HepG2 (cell line): ENCODE measurements at regions not wholly inside any gene's neighbourhood (a gene's known extent, or its start where the extent isn't known, plus 50 kb on each side); places are given as distances from the start of the nearest gene placed in this dataset.

Experiments used
- ATAC-seq: fragments of 200-7000 bp; cut with Tn5 transposase; 3 replicates; pipeline ENCODE4 v1.9.1; 2020; ENCODE audit warnings: mild to moderate bottlenecking, moderate library complexity
- BruUV-seq: library from RNA; stranded (reverse); fragments of 400-500 nt; replicated peaks from 2 replicates; lab custom pipeline; 2021; lab: Mats Ljungman, UMichigan
- CTCF ChIA-PET: fragments of 300-600 bp; formaldehyde crosslinking; extraction: SDS; loops from one replicate; lab custom pipeline; 2021; ENCODE audit warnings: low total read pairs, inconsistent platforms, low intra/inter-chr PET ratio; lab: Yijun Ruan, JAX
- POLR2A ChIA-PET: fragments of 350-600 bp; sonication (Branson Sonifier 250); formaldehyde crosslinking; loops from one replicate; lab custom pipeline; 2020; ENCODE audit warnings: antibody characterized with exemption, inconsistent platforms; lab: Yijun Ruan, JAX
- DNase-seq: peaks from one replicate; pipeline ENCODE4 v3.0.0-alpha.2; 2015; ENCODE audit warnings: low spot score
- FAIRE-seq: peaks from 3 replicates; lab custom pipeline; 2011; peaks lifted over from hg19 to GRCh38; lab: Jason Lieb, UNC
- H2AFZ ChIP-seq: one replicate; pipeline ENCODE4 v1.6.1; 2011; ENCODE audit warnings: low read length, inconsistent platforms
- H3K27ac ChIP-seq: fragments of 300-600 bp; 3 replicates; pipeline ENCODE4 v1.8.0; 2011; ENCODE audit warnings: mixed run types, mild to moderate bottlenecking, mixed read lengths, low read length, inconsistent platforms; ENCODE audit not compliant: insufficient read depth; ENCODE audit errors: extremely low read length
- H3K27me3 ChIP-seq, 2 experiments: fragments of 200-600 bp in 1 of 2; 2 replicates in 1 of 2; 3 replicates in 1 of 2; pipeline versions ENCODE4 v1.6.0 to v1.8.0; 2011; ENCODE audit warnings: low read length in 2 of 2, mild to moderate bottlenecking in 2 of 2, moderate library complexity in 2 of 2, inconsistent platforms in 1 of 2; ENCODE audit not compliant: insufficient read depth in 2 of 2, control insufficient read depth in 1 of 2
- H3K36me3 ChIP-seq, 2 experiments: fragments of 200-600 bp in 1 of 2; replicated peaks in 1 of 2; 2 replicates in 1 of 2; 3 replicates in 1 of 2; pipeline versions ENCODE4 v1.5.1 to v1.8.0; 2011; ENCODE audit warnings: low read length in 2 of 2, inconsistent platforms in 1 of 2; ENCODE audit not compliant: insufficient read depth in 2 of 2, control insufficient read depth in 1 of 2
- H3K4me1 ChIP-seq: 2 replicates; pipeline ENCODE4 v1.5.1; 2012; ENCODE audit warnings: low read length, inconsistent platforms; ENCODE audit not compliant: insufficient read depth
- H3K4me2 ChIP-seq: 2 replicates; pipeline ENCODE4 v1.6.0; 2011; ENCODE audit warnings: low read depth, low read length, inconsistent platforms
- H3K4me3 ChIP-seq, 3 experiments: fragments of 200-600 bp in 1 of 3; sonication (generic), shearing (Covaris generic) in 1 of 3; replicated peaks in 1 of 3; 2 replicates each; pipeline ENCODE4 v1.5.1; 2011 to 2016; ENCODE audit warnings: low read length in 3 of 3, inconsistent platforms in 2 of 3, low read depth in 2 of 3, mild to moderate bottlenecking in 2 of 3, control low read depth in 1 of 3, mixed read lengths in 1 of 3; ENCODE audit not compliant: insufficient read depth in 1 of 3
- H3K79me2 ChIP-seq: one replicate; pipeline ENCODE4 v1.6.1; 2011; ENCODE audit warnings: low read length, inconsistent platforms; ENCODE audit not compliant: insufficient read depth
- H3K9ac ChIP-seq: 2 replicates; pipeline ENCODE4 v1.6.0; 2011; ENCODE audit warnings: mild to moderate bottlenecking, low read depth, low read length, inconsistent platforms; ENCODE audit not compliant: insufficient read depth
- H3K9me3 ChIP-seq: 2 replicates; pipeline ENCODE4 v1.5.1; 2012; ENCODE audit warnings: mild to moderate bottlenecking, low read length
- H4K20me1 ChIP-seq: 2 replicates; pipeline ENCODE4 v1.6.0; 2011; ENCODE audit warnings: inconsistent platforms, mild to moderate bottlenecking, low read length, moderate library complexity; ENCODE audit not compliant: insufficient read depth
- BRCA1 ChIP-seq: sonication (generic); formaldehyde crosslinking; IDR thresholded peaks from 2 replicates; pipeline ENCODE4 v1.4.0; 2020; ENCODE audit warnings: missing genetic modification reagents
- CCDC6 ChIP-seq: sonication (generic); formaldehyde crosslinking; IDR thresholded peaks from 2 replicates; pipeline ENCODE4 v1.8.1; 2022; ENCODE audit warnings: mild to moderate bottlenecking, missing genetic modification reagents, moderate library complexity
- HMGA1 ChIP-seq: sonication (generic); formaldehyde crosslinking; conservative IDR thresholded peaks from 2 replicates; pipeline ENCODE4 v1.4.0; 2020; ENCODE audit warnings: missing genetic modification reagents
- ISX ChIP-seq: sonication (generic); formaldehyde crosslinking; conservative IDR thresholded peaks from 2 replicates; pipeline ENCODE4 v1.5.0; 2020; ENCODE audit warnings: missing genetic modification reagents
- NFIC ChIP-seq: IDR thresholded peaks from 2 replicates; pipeline ENCODE4 v1.6.1; 2012; ENCODE audit warnings: mild to moderate bottlenecking, low read length, inconsistent platforms
- PBX3 ChIP-seq: sonication (generic); formaldehyde crosslinking; IDR thresholded peaks from 2 replicates; pipeline ENCODE4 v1.8.1; 2023; ENCODE audit warnings: missing genetic modification reagents, inconsistent platforms, borderline replicate concordance
- ZBTB10 ChIP-seq: sonication (generic); formaldehyde crosslinking; IDR thresholded peaks from 2 replicates; pipeline ENCODE4 v1.4.0; 2020; ENCODE audit warnings: missing genetic modification reagents, borderline replicate concordance
- ZNF629 ChIP-seq: sonication (generic); formaldehyde crosslinking; conservative IDR thresholded peaks from 2 replicates; pipeline ENCODE4 v1.5.0; 2020; ENCODE audit warnings: missing genetic modification reagents
- WGBS: methylation state at CpG from one replicate; pipeline ENCODE4 v1.1.6; 2017; ENCODE audit warnings: low lambda C conversion rate; 5-methylcytosine and 5-hydroxymethylcytosine counted together
- in situ Hi-C: cut with HindIII; loops from 2 replicates; pipeline ENCODE4 v1.10.0; 2017; ENCODE audit warnings: low pct_unique_long_range_greater_than_20kb; ENCODE audit not compliant: extremely low pct_ligation_motif_present
- intact Hi-C: fragments of 100-400 bp; cut with micrococcal nuclease; formaldehyde crosslinking; loops from one replicate; pipeline ENCODE4 v1.10.0; 2022; ENCODE audit not compliant: unreplicated experiment

- TF ChIP-seq ISX (CRISPR knock-in tag) (no peak), ZBTB10 (CRISPR knock-in tag) (no peak), PBX3 (CRISPR knock-in tag) (no peak), NFIC (no peak), ZNF629 (CRISPR knock-in tag) (no peak)
Observed at GRCh38 chr9:12305211-12305610, 388.0 kb upstream of the TYRP1 start (continued).

GRCh38 chr9:12314589-12314988 is 378.6 kb upstream of the TYRP1 start:
- BruUV-seq, result no TSS peak
- in situ Hi-C loops, result no loop called here
- ChIA-PET CTCF (no interaction called here), POLR2A (no interaction called here)
- DNase-seq (no peak), ATAC-seq (no peak), FAIRE-seq (no peak)
- H3K27me3 ChIP-seq, result no peaks in the 10 kb centered on the region
- no peaks in the 10 kb centered on the region for H3K36me3 ChIP-seq
- no peak overlapping the region for H2AFZ ChIP-seq
- H3K9ac ChIP-seq, result no peak overlapping the region
- H3K4me1 ChIP-seq, result no peaks in the 10 kb centered on the region
- intact Hi-C loops, result no loop called here
- H3K79me2 ChIP-seq, result no peaks in the 10 kb centered on the region
- no peaks in the 10 kb centered on the region for H4K20me1 ChIP-seq
- H3K4me2 ChIP-seq, result no peak overlapping the region
- TF ChIP-seq CCDC6 (CRISPR knock-in tag), result no peak
- TF ChIP-seq BRCA1, result no peak
- TF ChIP-seq HMGA1 (CRISPR knock-in tag), result no peak
- H3K4me3 ChIP-seq, result no peak overlapping the region
- no peak overlapping the region for H3K27ac ChIP-seq
- 3% methylated on average over 4 of the region's 4 CpGs for WGBS
- H3K9me3 ChIP-seq, result peaks cover 53% of the 10 kb centered on the region
